ENCODE measurements at regions not wholly inside any gene's neighbourhood (a gene's known extent, or its start where the extent isn't known, plus 50 kb on each side); places are given as distances from the start of the nearest gene placed in this dataset.

GRCh38 chr13:22463089-22463488 is 717.7 kb upstream of the SGCG start:
- no peak for TF ChIP-seq CTCF (conservative IDR thresholded peaks at IDR 0.05 in 1 of 2, IDR thresholded peaks at IDR 0.05 in 1 of 2; ENCODE audit: low read depth in 1 of 2, low read length in 2 of 2)
- TF ChIP-seq EZH2 (IDR thresholded peaks at IDR 0.05; ENCODE audit: low read length, missing control alignments): no peak
- Histone ChIP-seq H2AFZ (ENCODE audit: low read length) (no peak overlapping the region), H3K4me3 (replicated peaks in 1 of 4; ENCODE audit: control extremely low read depth in 1 of 4, insufficient read depth in 1 of 4, low read depth in 3 of 4, low read length in 4 of 4) (no peak overlapping the region), H4K20me1 (ENCODE audit: control insufficient read depth, extremely low read depth, insufficient read depth, low read length) (no peaks in the 10 kb centered on the region), H3K9ac (ENCODE audit: insufficient read depth, low read length) (no peak overlapping the region), H3K4me2 (ENCODE audit: extremely low read depth, insufficient read depth, low read length) (no peak overlapping the region), H3K27ac (ENCODE audit: insufficient read depth, low read length) (no peak overlapping the region), H3K9me3 (ENCODE audit: control insufficient read depth, insufficient read depth, low read depth, low read length) (no peaks in the 10 kb centered on the region), H3K36me3 (ENCODE audit: control insufficient read depth, insufficient read depth, low read length) (no peaks in the 10 kb centered on the region), H3K79me2 (ENCODE audit: control insufficient read depth, insufficient read depth, low read length) (no peaks in the 10 kb centered on the region), H3K27me3 (ENCODE audit: control insufficient read depth, insufficient read depth, low read length) (no peaks in the 10 kb centered on the region), H3K4me1 (ENCODE audit: control insufficient read depth, extremely low read depth, insufficient read depth, low read length) (no peaks in the 10 kb centered on the region)
- no peak for DNase-seq (ENCODE audit: low read depth in 2 of 2)

GRCh38 chr13:22468045-22468444 is 712.7 kb upstream of the SGCG start:
- Histone ChIP-seq H4K20me1 (ENCODE audit: control insufficient read depth, extremely low read depth, insufficient read depth, low read length) (no peaks in the 10 kb centered on the region), H3K36me3 (ENCODE audit: control insufficient read depth, insufficient read depth, low read length) (no peaks in the 10 kb centered on the region), H3K4me2 (ENCODE audit: extremely low read depth, insufficient read depth, low read length) (no peak overlapping the region), H3K4me3 (replicated peaks in 1 of 4; ENCODE audit: control extremely low read depth in 1 of 4, insufficient read depth in 1 of 4, low read depth in 3 of 4, low read length in 4 of 4) (no peak overlapping the region), H2AFZ (ENCODE audit: low read length) (no peak overlapping the region), H3K79me2 (ENCODE audit: control insufficient read depth, insufficient read depth, low read length) (no peaks in the 10 kb centered on the region), H3K9me3 (ENCODE audit: control insufficient read depth, insufficient read depth, low read depth, low read length) (no peaks in the 10 kb centered on the region), H3K27ac (ENCODE audit: insufficient read depth, low read length) (no peak overlapping the region), H3K27me3 (ENCODE audit: control insufficient read depth, insufficient read depth, low read length) (no peaks in the 10 kb centered on the region), H3K4me1 (ENCODE audit: control insufficient read depth, extremely low read depth, insufficient read depth, low read length) (no peaks in the 10 kb centered on the region), H3K9ac (ENCODE audit: insufficient read depth, low read length) (no peak overlapping the region)
- DNase-seq (ENCODE audit: low read depth in 2 of 2): no peak
- TF ChIP-seq EZH2 (IDR thresholded peaks at IDR 0.05; ENCODE audit: low read length, missing control alignments) (no peak), CTCF (conservative IDR thresholded peaks at IDR 0.05 in 1 of 2, IDR thresholded peaks at IDR 0.05 in 1 of 2; ENCODE audit: low read depth in 1 of 2, low read length in 2 of 2) (no peak)

GRCh38 chr13:22468824-22469223 is 712.0 kb upstream of the SGCG start:
- Histone ChIP-seq H3K4me2 (ENCODE audit: extremely low read depth, insufficient read depth, low read length) (no peak overlapping the region), H3K4me1 (ENCODE audit: control insufficient read depth, extremely low read depth, insufficient read depth, low read length) (no peaks in the 10 kb centered on the region), H3K9me3 (ENCODE audit: control insufficient read depth, insufficient read depth, low read depth, low read length) (no peaks in the 10 kb centered on the region), H3K36me3 (ENCODE audit: control insufficient read depth, insufficient read depth, low read length) (no peaks in the 10 kb centered on the region), H2AFZ (ENCODE audit: low read length) (no peak overlapping the region), H4K20me1 (ENCODE audit: control insufficient read depth, extremely low read depth, insufficient read depth, low read length) (no peaks in the 10 kb centered on the region), H3K9ac (ENCODE audit: insufficient read depth, low read length) (no peak overlapping the region), H3K27ac (ENCODE audit: insufficient read depth, low read length) (no peak overlapping the region), H3K27me3 (ENCODE audit: control insufficient read depth, insufficient read depth, low read length) (no peaks in the 10 kb centered on the region), H3K79me2 (ENCODE audit: control insufficient read depth, insufficient read depth, low read length) (no peaks in the 10 kb centered on the region), H3K4me3 (replicated peaks in 1 of 4; ENCODE audit: control extremely low read depth in 1 of 4, insufficient read depth in 1 of 4, low read depth in 3 of 4, low read length in 4 of 4) (no peak overlapping the region)
- TF ChIP-seq EZH2 (IDR thresholded peaks at IDR 0.05; ENCODE audit: low read length, missing control alignments): no peak
- no peak for DNase-seq (ENCODE audit: low read depth in 2 of 2)
